ENCODE measurements at regions not wholly inside any gene's neighbourhood (a gene's known extent, or its start where the extent isn't known, plus 50 kb on each side); places are given as distances from the start of the nearest gene placed in this dataset.

DNA sequence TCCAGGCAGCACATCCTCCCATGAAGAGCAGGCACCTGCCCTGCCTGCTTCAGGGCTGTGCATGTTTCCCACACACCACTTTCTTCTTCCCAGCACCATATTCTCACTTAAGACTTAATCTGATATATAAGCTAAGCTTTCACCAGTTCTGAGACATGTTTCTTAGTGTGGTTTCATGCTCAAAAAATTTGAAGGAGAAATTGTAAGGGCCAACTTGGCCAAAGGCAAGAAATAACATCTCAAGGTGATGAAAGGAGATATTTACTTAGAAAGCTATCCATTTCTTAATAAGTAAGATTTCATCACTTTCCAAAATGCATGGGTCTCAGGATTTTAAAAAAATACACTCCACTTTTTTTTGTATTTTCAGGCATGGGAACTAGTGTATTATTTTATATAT, 468.1 kb upstream of the AKR1E2 start (continued):
- TF ChIP-seq, protein P1, sequence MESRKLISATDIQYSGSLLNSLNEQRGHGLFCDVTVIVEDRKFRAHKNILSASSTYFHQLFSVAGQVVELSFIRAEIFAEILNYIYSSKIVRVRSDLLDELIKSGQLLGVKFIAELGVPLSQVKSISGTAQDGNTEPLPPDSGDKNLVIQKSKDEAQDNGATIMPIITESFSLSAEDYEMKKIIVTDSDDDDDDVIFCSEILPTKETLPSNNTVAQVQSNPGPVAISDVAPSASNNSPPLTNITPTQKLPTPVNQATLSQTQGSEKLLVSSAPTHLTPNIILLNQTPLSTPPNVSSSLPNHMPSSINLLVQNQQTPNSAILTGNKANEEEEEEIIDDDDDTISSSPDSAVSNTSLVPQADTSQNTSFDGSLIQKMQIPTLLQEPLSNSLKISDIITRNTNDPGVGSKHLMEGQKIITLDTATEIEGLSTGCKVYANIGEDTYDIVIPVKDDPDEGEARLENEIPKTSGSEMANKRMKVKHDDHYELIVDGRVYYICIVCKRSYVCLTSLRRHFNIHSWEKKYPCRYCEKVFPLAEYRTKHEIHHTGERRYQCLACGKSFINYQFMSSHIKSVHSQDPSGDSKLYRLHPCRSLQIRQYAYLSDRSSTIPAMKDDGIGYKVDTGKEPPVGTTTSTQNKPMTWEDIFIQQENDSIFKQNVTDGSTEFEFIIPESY (IDR thresholded peaks at IDR 0.05), result no peak
- no peak for TF ChIP-seq JUND (IDR thresholded peaks at IDR 0.05)
- no peak for TF ChIP-seq HNF4G (IDR thresholded peaks at IDR 0.05)
- no peak for TF ChIP-seq FOXA1 (IDR thresholded peaks at IDR 0.05)
- TF ChIP-seq HNF4A (conservative IDR thresholded peaks at IDR 0.05), result no peak
- no peak for TF ChIP-seq YY1 (IDR thresholded peaks at IDR 0.05)

GRCh38 chr10:4355350-4355749, 470.7 kb upstream of the AKR1E2 start:
- 63% methylated on average over 1 of the region's 1 CpG for WGBS
- H3K4me1 ChIP-seq (ENCODE audit: control insufficient read depth in 4 of 4, insufficient read depth in 4 of 4, low read length in 3 of 4), result no peaks in the 10 kb centered on the region
- DNase-seq (ENCODE audit: low spot score), result no peak
- peaks cover 0 to 6% (median 0%) of the 10 kb centered on the region in 4 donors for H3K27me3 ChIP-seq (ENCODE audit: control insufficient read depth in 4 of 4, insufficient read depth in 4 of 4, low read length in 3 of 4)
- no peak overlapping the region for H3K27ac ChIP-seq (ENCODE audit: low read depth in 1 of 2, low read length in 2 of 2)
- no peak for TF ChIP-seq GABPA (IDR thresholded peaks at IDR 0.05 in 1 of 2, conservative IDR thresholded peaks at IDR 0.05 in 1 of 2)
- TF ChIP-seq EGR1 (IDR thresholded peaks at IDR 0.05; ENCODE audit: low read depth in 2 of 2), result no peak
- TF ChIP-seq NR2F2 (IDR thresholded peaks at IDR 0.05), result no peak
- no peak for TF ChIP-seq RXRA (IDR thresholded peaks at IDR 0.05)
- no peak for TF ChIP-seq JUND (IDR thresholded peaks at IDR 0.05)
- TF ChIP-seq, protein P1 (IDR thresholded peaks at IDR 0.05), result no peak
- TF ChIP-seq, protein P2, sequence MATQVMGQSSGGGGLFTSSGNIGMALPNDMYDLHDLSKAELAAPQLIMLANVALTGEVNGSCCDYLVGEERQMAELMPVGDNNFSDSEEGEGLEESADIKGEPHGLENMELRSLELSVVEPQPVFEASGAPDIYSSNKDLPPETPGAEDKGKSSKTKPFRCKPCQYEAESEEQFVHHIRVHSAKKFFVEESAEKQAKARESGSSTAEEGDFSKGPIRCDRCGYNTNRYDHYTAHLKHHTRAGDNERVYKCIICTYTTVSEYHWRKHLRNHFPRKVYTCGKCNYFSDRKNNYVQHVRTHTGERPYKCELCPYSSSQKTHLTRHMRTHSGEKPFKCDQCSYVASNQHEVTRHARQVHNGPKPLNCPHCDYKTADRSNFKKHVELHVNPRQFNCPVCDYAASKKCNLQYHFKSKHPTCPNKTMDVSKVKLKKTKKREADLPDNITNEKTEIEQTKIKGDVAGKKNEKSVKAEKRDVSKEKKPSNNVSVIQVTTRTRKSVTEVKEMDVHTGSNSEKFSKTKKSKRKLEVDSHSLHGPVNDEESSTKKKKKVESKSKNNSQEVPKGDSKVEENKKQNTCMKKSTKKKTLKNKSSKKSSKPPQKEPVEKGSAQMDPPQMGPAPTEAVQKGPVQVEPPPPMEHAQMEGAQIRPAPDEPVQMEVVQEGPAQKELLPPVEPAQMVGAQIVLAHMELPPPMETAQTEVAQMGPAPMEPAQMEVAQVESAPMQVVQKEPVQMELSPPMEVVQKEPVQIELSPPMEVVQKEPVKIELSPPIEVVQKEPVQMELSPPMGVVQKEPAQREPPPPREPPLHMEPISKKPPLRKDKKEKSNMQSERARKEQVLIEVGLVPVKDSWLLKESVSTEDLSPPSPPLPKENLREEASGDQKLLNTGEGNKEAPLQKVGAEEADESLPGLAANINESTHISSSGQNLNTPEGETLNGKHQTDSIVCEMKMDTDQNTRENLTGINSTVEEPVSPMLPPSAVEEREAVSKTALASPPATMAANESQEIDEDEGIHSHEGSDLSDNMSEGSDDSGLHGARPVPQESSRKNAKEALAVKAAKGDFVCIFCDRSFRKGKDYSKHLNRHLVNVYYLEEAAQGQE (IDR thresholded peaks at IDR 0.05), result no peak
- no peak for TF ChIP-seq FOXA2 (IDR thresholded peaks at IDR 0.05)
- no peaks in the 10 kb centered on the region for H3K9me3 ChIP-seq (ENCODE audit: control insufficient read depth in 4 of 4, low read length in 3 of 4)
- H3K36me3 ChIP-seq (ENCODE audit: control insufficient read depth in 4 of 4, insufficient read depth in 3 of 4, low read depth in 1 of 4, low read length in 3 of 4), result no peaks in the 10 kb centered on the region
- H3K4me3 ChIP-seq (ENCODE audit: low read depth in 1 of 3, low read length in 3 of 3), result no peak overlapping the region
- no peak overlapping the region for H3K9ac ChIP-seq (ENCODE audit: low read depth in 1 of 2, low read length in 2 of 2)

DNA sequence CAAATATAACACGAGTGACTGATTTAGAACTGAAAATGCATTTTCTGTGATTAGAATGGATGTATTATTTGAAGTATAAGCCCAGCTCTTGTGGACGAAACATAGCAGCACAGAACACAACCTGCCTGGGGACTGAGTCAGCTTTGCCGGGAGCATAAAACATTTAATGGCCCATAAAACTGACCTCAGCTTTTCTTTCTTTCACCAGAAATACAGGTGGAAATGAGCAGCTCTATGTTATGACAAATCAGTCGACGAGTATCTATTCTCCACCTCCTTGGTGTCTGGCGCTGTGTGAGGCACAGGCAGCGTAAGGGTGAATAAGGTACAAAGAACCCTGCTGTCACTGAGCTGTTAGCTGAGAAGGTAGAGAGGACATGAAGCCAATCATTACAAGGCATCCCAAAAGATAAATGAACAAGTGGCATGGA, 471.6 kb upstream of the AKR1E2 start:
- Histone ChIP-seq H3K9me3 (ENCODE audit: control insufficient read depth in 4 of 4, low read length in 3 of 4) (no peaks in the 10 kb centered on the region), H3K9ac (ENCODE audit: low read depth in 1 of 2, low read length in 2 of 2) (no peak overlapping the region), H3K27me3 (ENCODE audit: control insufficient read depth in 4 of 4, insufficient read depth in 4 of 4, low read length in 3 of 4) (peaks cover 0 to 6% (median 0%) of the 10 kb centered on the region in 4 donors), H3K27ac (ENCODE audit: low read depth in 1 of 2, low read length in 2 of 2) (no peak overlapping the region), H3K4me1 (ENCODE audit: control insufficient read depth in 4 of 4, insufficient read depth in 4 of 4, low read length in 3 of 4) (no peaks in the 10 kb centered on the region), H3K4me3 (ENCODE audit: low read depth in 1 of 3, low read length in 3 of 3) (no peak overlapping the region), H3K36me3 (ENCODE audit: control insufficient read depth in 4 of 4, insufficient read depth in 3 of 4, low read depth in 1 of 4, low read length in 3 of 4) (no peaks in the 10 kb centered on the region)
- TF ChIP-seq HNF4G (IDR thresholded peaks at IDR 0.05), result no peak
- TF ChIP-seq RXRA (IDR thresholded peaks at IDR 0.05), result no peak
- TF ChIP-seq, protein P3, sequence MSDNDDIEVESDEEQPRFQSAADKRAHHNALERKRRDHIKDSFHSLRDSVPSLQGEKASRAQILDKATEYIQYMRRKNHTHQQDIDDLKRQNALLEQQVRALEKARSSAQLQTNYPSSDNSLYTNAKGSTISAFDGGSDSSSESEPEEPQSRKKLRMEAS (IDR thresholded peaks at IDR 0.05), result no peak
- TF ChIP-seq YY1 (IDR thresholded peaks at IDR 0.05), result no peak
- TF ChIP-seq, protein P2 (IDR thresholded peaks at IDR 0.05), result no peak
- no peak for TF ChIP-seq SP1 (IDR thresholded peaks at IDR 0.05)
- no peak for TF ChIP-seq TAF1 (conservative IDR thresholded peaks at IDR 0.05)
- no peak for TF ChIP-seq FOXA1 (IDR thresholded peaks at IDR 0.05)
- TF ChIP-seq HNF4A (conservative IDR thresholded peaks at IDR 0.05), result no peak
- no peak for TF ChIP-seq JUND (IDR thresholded peaks at IDR 0.05)
- no peak for TF ChIP-seq NR2F2 (IDR thresholded peaks at IDR 0.05)
- TF ChIP-seq GABPA (IDR thresholded peaks at IDR 0.05 in 1 of 2, conservative IDR thresholded peaks at IDR 0.05 in 1 of 2), result no peak
- no peak for TF ChIP-seq CTCF (IDR thresholded peaks at IDR 0.05; ENCODE audit: low read depth, low read length, missing input control)
- WGBS, result 74% methylated on average over 7 of the region's 7 CpGs
- DNase-seq (ENCODE audit: low spot score), result no peak

Measured in liver (tissue), 8 donors.